Activated CD8-positive, alpha-beta memory T cell treated with anti-CD3 and anti-CD28 coated beads for 24 hours (primary cell): ENCODE measurements at regions not wholly inside any gene's neighbourhood (a gene's known extent, or its start where the extent isn't known, plus 50 kb on each side); places are given as distances from the start of the nearest gene placed in this dataset.

ENCODE experiments used
- DNase-seq: peaks from one replicate; pipeline ENCODE4 v3.0.0-alpha.2; 2020

GRCh38 chr13:44230071-44230470 is 143.6 kb upstream of the SERP2 start:
- no peak for DNase-seq

- no peak for DNase-seq
Observed at GRCh38 chr13:44230736-44231135, 142.9 kb upstream of the SERP2 start.

- no peak for DNase-seq
Observed at GRCh38 chr13:44231786-44232516, 141.7 kb upstream of the SERP2 start.

GRCh38 chr13:44232774-44233173 is 140.8 kb upstream of the SERP2 start:
- no peak for DNase-seq

- DNase-seq = no peak
Observed at GRCh38 chr13:44234566-44234965, 139.1 kb upstream of the SERP2 start.

GRCh38 chr13:44236370-44236769 is 137.3 kb upstream of the SERP2 start:
- DNase-seq = no peak

- DNase-seq = no peak
Observed at GRCh38 chr13:44236801-44237207, 136.8 kb upstream of the SERP2 start.

- no peak for DNase-seq
Observed at GRCh38 chr13:44237276-44237767, 136.3 kb upstream of the SERP2 start.

- no peak for DNase-seq
Observed at GRCh38 chr13:44237881-44238421, 135.7 kb upstream of the SERP2 start.

GRCh38 chr13:44240611-44241145 is 132.9 kb upstream of the SERP2 start:
- DNase-seq = no peak

GRCh38 chr13:44241638-44242037 is 132.0 kb upstream of the SERP2 start:
- DNase-seq = no peak

GRCh38 chr13:44242766-44243165 is 130.9 kb upstream of the SERP2 start:
- no peak for DNase-seq

- DNase-seq = no peak
Observed at GRCh38 chr13:44243198-44243857, 130.3 kb upstream of the SERP2 start.

- DNase-seq = no peak
Observed at GRCh38 chr13:44244288-44244687, 129.3 kb upstream of the SERP2 start.

- DNase-seq = no peak
Observed at GRCh38 chr13:44249431-44249836, 124.2 kb upstream of the SERP2 start.

GRCh38 chr13:44252938-44253337 is 120.7 kb upstream of the SERP2 start:
- no peak for DNase-seq

GRCh38 chr13:44255771-44256364 is 117.8 kb upstream of the SERP2 start:
- no peak for DNase-seq

- no peak for DNase-seq
Observed at GRCh38 chr13:44257796-44258195, 115.8 kb upstream of the SERP2 start.

- peak; percentile 83 for DNase-seq
Observed at GRCh38 chr13:44259045-44260027, 114.3 kb upstream of the SERP2 start.

- DNase-seq = no peak
Observed at GRCh38 chr13:44260336-44260735, 113.3 kb upstream of the SERP2 start.

GRCh38 chr13:44263751-44264620 is 109.6 kb upstream of the SERP2 start:
- no peak for DNase-seq
